PC-3 (cell line): ENCODE measurements at regions not wholly inside any gene's neighbourhood (a gene's known extent, or its start where the extent isn't known, plus 50 kb on each side); places are given as distances from the start of the nearest gene placed in this dataset.
A peak's percentile ranks its signal among the peaks of the same experiment; 100 is the strongest.

Experiments
- ATAC-seq: fragments of 200-7000 bp; cut with Tn5 transposase; 2 replicates; pipeline ENCODE4 v1.9.1; 2020; ENCODE audit warnings: mild to moderate bottlenecking, moderate library complexity
- BruUV-seq: library from RNA; stranded (reverse); fragments of 400-500 nt; replicated peaks from 2 replicates; lab custom pipeline; 2021; lab: Mats Ljungman, UMichigan
- CTCF ChIA-PET: fragments of 300-600 bp; sonication (Branson Sonifier 250); formaldehyde crosslinking; loops from one replicate; lab custom pipeline; 2022; ENCODE audit warnings: antibody characterized with exemption; lab: Charles Lee
- POLR2A ChIA-PET: fragments of 300-600 bp; sonication (Branson Sonifier 250); formaldehyde crosslinking; loops from one replicate; lab custom pipeline; 2022; ENCODE audit warnings: antibody characterized with exemption; ENCODE audit not compliant: unreplicated experiment; lab: Charles Lee
- DNase-seq: peaks from one replicate; pipeline ENCODE4 v3.0.0-alpha.2; 2015
- H2AFZ ChIP-seq: fragments of 300-600 bp; sonication (generic); 2 replicates; pipeline ENCODE4 v1.6.0; 2016; ENCODE audit warnings: antibody characterized with exemption, low read length
- H3F3A ChIP-seq: fragments of 300-600 bp; sonication (generic); one replicate; pipeline ENCODE4 v1.6.0; 2017; ENCODE audit warnings: antibody characterized with exemption, low read length, control low read depth, mild to moderate bottlenecking; ENCODE audit not compliant: unreplicated experiment
- H3K27ac ChIP-seq: fragments of 300-600 bp; sonication (generic); 2 replicates; pipeline ENCODE4 v1.5.1; 2016; ENCODE audit warnings: mild to moderate bottlenecking, low read length
- H3K27me3 ChIP-seq: fragments of 300-600 bp; sonication (generic); 2 replicates; pipeline ENCODE4 v1.6.1; 2016; ENCODE audit warnings: low read length, mixed read lengths
- H3K36me3 ChIP-seq: fragments of 300-600 bp; sonication (generic); 2 replicates; pipeline ENCODE4 v1.6.1; 2016; ENCODE audit warnings: low read depth, mixed run types, low read length, mixed read lengths
- H3K4me1 ChIP-seq: fragments of 300-600 bp; sonication (generic); 2 replicates; pipeline ENCODE4 v1.5.1; 2016; ENCODE audit warnings: low read length; ENCODE audit not compliant: insufficient read depth
- H3K4me2 ChIP-seq: fragments of 300-600 bp; sonication (generic); 2 replicates; pipeline ENCODE4 v1.6.0; 2016; ENCODE audit warnings: low read length
- H3K4me3 ChIP-seq: fragments of 300-600 bp; sonication (generic); 2 replicates; pipeline ENCODE4 v1.5.1; 2016; ENCODE audit warnings: mild to moderate bottlenecking, low read length, mixed read lengths
- H3K79me2 ChIP-seq: fragments of 300-600 bp; sonication (generic); 2 replicates; pipeline ENCODE4 v1.6.1; 2017; ENCODE audit warnings: low read length, mixed read lengths
- H3K9ac ChIP-seq: fragments of 300-600 bp; sonication (generic); 2 replicates; pipeline ENCODE4 v1.6.0; 2016; ENCODE audit warnings: mild to moderate bottlenecking, low read length
- H3K9me2 ChIP-seq: fragments of 300-600 bp; sonication (generic); replicated peaks from 2 replicates; pipeline ENCODE4 v1.6.1; 2016; ENCODE audit warnings: mixed run types, low read length, mixed read lengths
- H3K9me3 ChIP-seq: fragments of 300-600 bp; sonication (generic); 2 replicates; pipeline ENCODE4 v1.6.1; 2016; ENCODE audit warnings: low read length, mixed read lengths
- H4K20me1 ChIP-seq: fragments of 300-600 bp; sonication (generic); 2 replicates; pipeline ENCODE4 v1.6.1; 2016; ENCODE audit warnings: low read length, mixed read lengths
- EZH2 ChIP-seq: fragments of 300-600 bp; sonication (generic); IDR thresholded peaks from one replicate; pipeline ENCODE4 v1.6.1; 2017; ENCODE audit warnings: antibody characterized with exemption, mild to moderate bottlenecking, low read length; ENCODE audit not compliant: unreplicated experiment
- EZH2phosphoT487 ChIP-seq: fragments of 300-600 bp; sonication (generic); IDR thresholded peaks from 2 replicates; pipeline ENCODE4 v1.6.1; 2018; ENCODE audit warnings: mild to moderate bottlenecking, antibody characterized with exemption, low read length, borderline replicate concordance
- intact Hi-C: fragments of 100-400 bp; cut with micrococcal nuclease; formaldehyde crosslinking; loops from 2 replicates; pipeline ENCODE4 v1.9.0; 2023
- TF ChIP-seq, protein P1 (sequence below): fragments of 300-600 bp; sonication (generic); conservative IDR thresholded peaks from 2 replicates; pipeline ENCODE4 v1.5.1; 2017; ENCODE audit warnings: antibody characterized with exemption, low read depth, mild to moderate bottlenecking, low read length

DNA sequence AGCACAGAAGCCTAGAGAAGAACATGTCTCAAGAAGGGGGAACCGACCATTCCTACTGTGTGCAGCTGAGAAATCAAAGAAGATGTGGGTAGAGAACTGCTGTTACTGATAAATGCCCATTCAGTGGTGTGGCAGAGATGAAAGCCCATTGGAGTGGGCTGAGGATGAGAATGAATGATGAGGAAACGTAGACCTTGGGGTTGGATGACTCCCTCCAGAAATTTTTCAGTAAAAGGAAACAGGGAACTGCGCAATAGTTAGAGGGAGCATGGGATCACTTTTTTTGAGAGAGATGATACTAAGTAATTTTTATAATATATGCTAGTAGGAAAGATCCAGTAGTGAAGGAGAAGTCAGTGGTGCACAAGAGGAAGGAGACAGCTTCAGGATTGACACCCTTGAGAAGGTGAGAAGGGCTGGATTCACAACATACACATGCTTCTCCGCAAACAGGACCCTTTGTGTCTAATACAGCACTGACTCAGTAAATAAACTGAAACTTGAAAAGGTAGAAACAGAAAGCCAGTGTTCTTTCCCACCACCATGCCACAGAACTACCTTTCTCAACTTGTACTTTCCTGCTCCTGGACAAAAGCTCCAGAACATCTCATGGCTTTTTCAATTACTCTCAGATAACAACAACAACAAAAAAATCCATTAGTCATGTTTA, 104.7 kb upstream of the IL6 start:
- Histone ChIP-seq H3K4me1 (no peaks in the 10 kb centered on the region), H3K9me3 (peaks cover 17% of the 10 kb centered on the region), H3K9me2 (no peaks in the 10 kb centered on the region), H3K36me3 (no peaks in the 10 kb centered on the region), H3K27me3 (no peaks in the 10 kb centered on the region), H2AFZ (no peak overlapping the region), H3F3A (no peaks in the 10 kb centered on the region), H3K4me2 (no peak overlapping the region), H3K27ac (no peak overlapping the region), H3K4me3 (no peak overlapping the region), H3K9ac (no peak overlapping the region), H4K20me1 (no peaks in the 10 kb centered on the region), H3K79me2 (no peaks in the 10 kb centered on the region)
- no peak for TF ChIP-seq EZH2phosphoT487
- no peak for TF ChIP-seq EZH2
- TF ChIP-seq, protein P1, sequence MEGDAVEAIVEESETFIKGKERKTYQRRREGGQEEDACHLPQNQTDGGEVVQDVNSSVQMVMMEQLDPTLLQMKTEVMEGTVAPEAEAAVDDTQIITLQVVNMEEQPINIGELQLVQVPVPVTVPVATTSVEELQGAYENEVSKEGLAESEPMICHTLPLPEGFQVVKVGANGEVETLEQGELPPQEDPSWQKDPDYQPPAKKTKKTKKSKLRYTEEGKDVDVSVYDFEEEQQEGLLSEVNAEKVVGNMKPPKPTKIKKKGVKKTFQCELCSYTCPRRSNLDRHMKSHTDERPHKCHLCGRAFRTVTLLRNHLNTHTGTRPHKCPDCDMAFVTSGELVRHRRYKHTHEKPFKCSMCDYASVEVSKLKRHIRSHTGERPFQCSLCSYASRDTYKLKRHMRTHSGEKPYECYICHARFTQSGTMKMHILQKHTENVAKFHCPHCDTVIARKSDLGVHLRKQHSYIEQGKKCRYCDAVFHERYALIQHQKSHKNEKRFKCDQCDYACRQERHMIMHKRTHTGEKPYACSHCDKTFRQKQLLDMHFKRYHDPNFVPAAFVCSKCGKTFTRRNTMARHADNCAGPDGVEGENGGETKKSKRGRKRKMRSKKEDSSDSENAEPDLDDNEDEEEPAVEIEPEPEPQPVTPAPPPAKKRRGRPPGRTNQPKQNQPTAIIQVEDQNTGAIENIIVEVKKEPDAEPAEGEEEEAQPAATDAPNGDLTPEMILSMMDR, result no peak
- CTCF ChIA-PET, result no interaction called here
- peak; percentile 8 for DNase-seq
- BruUV-seq, result no TSS peak
- no peak for ATAC-seq
- intact Hi-C loops, result no loop called here
- POLR2A ChIA-PET, result no interaction called here

- Histone ChIP-seq H3K9me2 (no peaks in the 10 kb centered on the region), H3K27ac (no peak overlapping the region), H3K36me3 (no peaks in the 10 kb centered on the region), H4K20me1 (no peaks in the 10 kb centered on the region), H3K9me3 (peaks cover 17% of the 10 kb centered on the region), H3K4me1 (no peaks in the 10 kb centered on the region), H3K27me3 (no peaks in the 10 kb centered on the region), H2AFZ (no peak overlapping the region), H3K79me2 (no peaks in the 10 kb centered on the region), H3F3A (no peaks in the 10 kb centered on the region), H3K4me2 (no peak overlapping the region), H3K4me3 (no peak overlapping the region), H3K9ac (no peak overlapping the region)
- DNase-seq (no peak), ATAC-seq (no peak)
- no TSS peak for BruUV-seq
- ChIA-PET CTCF (no interaction called here), POLR2A (no interaction called here)
- TF ChIP-seq EZH2phosphoT487, result no peak
- no peak for TF ChIP-seq EZH2
- TF ChIP-seq, protein P1, result no peak
- intact Hi-C loops, result no loop called here
Observed at GRCh38 chr7:22618528-22618927, 108.5 kb upstream of the IL6 start.

DNA sequence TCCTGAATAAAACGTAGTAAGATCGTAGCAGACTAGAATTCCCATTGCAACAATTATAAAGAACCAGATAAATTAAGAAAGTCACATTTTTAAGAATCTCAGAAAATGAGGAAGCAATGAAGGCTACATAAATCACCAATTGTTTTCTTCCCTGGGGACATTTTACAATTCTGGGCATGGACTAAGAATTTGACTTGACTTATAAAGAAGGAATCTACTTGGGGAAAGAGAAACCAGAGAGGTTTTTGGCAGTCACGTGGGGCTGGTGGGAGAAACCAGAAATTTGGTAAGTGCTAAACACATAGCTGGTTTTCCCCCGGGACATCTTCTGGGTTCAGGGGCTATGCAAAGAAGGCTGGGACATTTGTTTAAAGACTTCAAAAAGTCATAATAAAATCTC, 109.8 kb upstream of the IL6 start:
- no peaks in the 10 kb centered on the region for H3K9me2 ChIP-seq
- intact Hi-C loops, result no loop called here
- H3K27me3 ChIP-seq, result no peaks in the 10 kb centered on the region
- no peak overlapping the region for H3K4me2 ChIP-seq
- TF ChIP-seq, protein P1, result no peak
- TF ChIP-seq EZH2, result no peak
- no peak for TF ChIP-seq EZH2phosphoT487
- H3K27ac ChIP-seq, result no peak overlapping the region
- no peak overlapping the region for H3K9ac ChIP-seq
- H3F3A ChIP-seq, result no peaks in the 10 kb centered on the region
- POLR2A ChIA-PET, result no interaction called here
- CTCF ChIA-PET, result no interaction called here
- no TSS peak for BruUV-seq
- no peak overlapping the region for H2AFZ ChIP-seq
- DNase-seq, result no peak
- H3K79me2 ChIP-seq, result no peaks in the 10 kb centered on the region
- ATAC-seq, result no peak
- H3K36me3 ChIP-seq, result no peaks in the 10 kb centered on the region
- H4K20me1 ChIP-seq, result no peaks in the 10 kb centered on the region
- no peak overlapping the region for H3K4me3 ChIP-seq
- peaks cover 17% of the 10 kb centered on the region for H3K9me3 ChIP-seq
- no peaks in the 10 kb centered on the region for H3K4me1 ChIP-seq
